ENCODE measurements at regions not wholly inside any gene's neighbourhood (a gene's known extent, or its start where the extent isn't known, plus 50 kb on each side); places are given as distances from the start of the nearest gene placed in this dataset.
A peak's percentile ranks its signal among the peaks of the same experiment; 100 is the strongest.
"Not testable (repeated sequence)": the region's sequence is repeated elsewhere in the genome, so short reads cannot be mapped to it uniquely, and the experiment has no call there.

DNA sequence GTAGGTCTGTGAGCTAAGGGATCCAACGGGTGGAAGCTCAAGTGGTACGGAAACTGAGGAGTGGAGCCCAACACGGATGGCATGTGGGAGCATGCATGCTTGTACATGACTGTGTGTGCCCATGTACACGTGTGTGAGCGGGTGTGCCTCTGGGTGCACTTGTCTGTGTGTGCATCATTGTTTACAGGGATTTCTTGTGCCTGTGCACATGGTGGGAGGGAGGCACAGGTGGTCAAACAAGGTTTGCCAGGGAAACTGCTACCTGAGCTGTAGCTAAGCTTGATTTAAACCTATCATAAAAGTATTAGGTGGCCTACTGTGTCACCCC lies 122.5 kb upstream of the MAMLD1 start:
- DNase-seq, result no peak

- no peak for DNase-seq
Observed at GRCh38 chrX:150253959-150254620, 109.0 kb upstream of the MAMLD1 start.

DNA sequence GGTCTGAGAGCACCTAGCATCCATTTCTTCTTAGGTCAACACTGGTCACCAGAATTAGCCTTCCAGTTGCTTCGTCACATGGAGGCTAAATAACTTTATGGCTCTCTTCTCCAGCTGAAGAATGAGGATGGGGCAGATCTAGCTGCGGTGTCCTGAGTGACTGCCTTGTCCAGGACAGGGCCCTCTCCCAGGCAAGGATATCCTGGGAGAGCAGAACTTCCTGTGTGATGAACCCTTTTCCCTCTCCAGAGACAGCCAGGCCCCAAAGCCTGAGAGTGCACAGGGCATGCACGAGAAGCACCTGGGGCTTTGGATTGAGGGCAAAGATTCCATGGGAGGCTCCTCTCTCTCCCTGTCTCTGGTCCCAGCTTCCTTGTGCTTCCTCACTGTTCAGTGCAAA lies 108.2 kb upstream of the MAMLD1 start:
- DNase-seq, result no peak

DNA sequence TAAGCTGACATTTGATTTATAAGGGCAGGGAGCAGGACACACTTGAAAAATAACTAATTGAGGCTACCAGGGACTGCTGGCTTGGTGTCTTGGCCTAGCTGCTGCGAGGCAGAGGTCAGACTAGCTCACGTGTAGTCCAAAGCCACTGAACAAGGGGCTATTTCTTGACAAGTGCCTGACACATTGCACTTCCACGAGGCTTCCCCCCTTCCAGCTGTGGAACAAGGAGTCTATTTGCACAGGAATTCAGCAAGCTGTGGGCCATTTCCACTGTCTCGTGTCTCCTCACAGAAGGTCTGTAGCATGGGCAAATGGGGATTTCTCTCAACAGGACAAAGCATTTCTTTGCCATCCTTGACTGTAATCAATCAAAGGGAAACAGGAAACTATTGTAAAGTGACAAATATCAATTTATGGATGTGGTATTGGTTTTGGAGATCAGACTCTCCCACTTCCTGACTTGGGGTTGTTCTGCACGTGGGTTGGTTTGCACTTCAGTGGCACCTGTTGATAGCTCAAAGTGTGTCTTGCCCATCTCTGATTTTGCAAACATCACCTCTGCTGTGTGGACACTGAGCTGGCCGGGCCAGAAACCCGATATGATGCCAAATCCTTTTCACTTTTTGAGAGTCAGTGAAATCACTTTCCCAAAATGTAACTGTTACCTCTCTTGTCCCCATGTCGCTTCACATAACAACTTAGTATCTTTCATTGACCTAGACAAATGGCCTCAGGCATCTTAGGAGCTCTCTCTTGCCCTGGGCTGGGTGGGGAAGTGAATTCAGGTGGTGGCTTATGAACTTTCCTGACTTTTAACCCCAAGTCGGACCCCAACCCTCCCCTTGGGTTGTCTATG lies 107.4 kb upstream of the MAMLD1 start:
- no peak for DNase-seq

DNA sequence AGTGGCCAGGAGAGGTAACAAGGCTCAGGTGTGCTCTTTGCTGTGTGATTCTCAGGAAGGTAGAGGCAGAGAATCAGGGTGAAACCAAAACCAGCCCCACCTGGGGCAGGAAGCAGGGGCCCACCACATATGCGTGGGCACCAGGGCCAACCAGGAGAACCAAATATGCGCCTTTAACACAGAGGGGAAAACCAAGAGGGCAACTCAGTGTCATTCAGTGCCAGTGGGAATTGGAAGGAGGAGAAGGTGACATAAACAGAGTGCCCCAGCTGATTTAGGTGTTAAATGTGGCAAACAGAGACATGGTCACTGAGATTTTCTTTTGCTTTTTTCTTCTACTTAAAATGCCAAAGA lies 106.8 kb upstream of the MAMLD1 start:
- no peak for DNase-seq

DNA sequence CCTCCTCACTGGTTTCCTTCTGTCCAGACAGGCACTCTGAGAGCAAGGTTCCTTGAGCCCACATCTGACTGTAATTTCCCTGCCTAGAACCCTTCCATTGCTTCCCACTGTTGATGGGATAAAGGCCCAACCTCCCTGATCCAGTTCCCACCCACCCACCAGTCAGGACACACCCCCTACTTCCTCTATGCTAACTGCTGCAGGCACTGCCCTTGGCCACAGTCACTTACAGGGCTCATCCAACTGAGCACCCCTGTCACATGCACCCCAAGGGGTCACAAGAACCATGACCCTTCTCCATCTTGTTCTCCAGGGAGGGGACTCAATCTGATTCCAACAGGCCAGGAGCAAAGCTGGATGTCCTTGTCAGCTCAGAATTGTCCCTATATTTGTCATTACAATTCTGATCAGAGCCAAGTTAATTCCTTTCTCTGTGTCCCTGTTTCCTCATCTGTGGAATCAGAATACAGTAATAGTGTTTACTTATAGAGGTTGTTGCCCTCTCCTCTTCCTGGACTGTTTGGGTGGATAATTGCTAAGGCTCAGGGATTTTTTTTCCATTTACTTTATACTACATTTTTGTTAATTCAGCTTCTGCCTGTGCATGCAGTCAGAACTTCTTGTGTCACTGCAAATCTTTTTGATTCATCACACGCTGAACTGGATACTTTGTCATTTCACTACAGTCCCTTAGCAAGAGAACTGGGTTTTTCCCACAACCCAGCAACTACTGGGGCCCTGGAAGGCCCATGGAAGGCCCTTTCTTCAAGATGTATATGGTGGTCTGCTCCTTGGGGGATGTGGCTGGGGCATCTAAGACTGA lies 105.6 kb upstream of the MAMLD1 start:
- no peak for DNase-seq

DNA sequence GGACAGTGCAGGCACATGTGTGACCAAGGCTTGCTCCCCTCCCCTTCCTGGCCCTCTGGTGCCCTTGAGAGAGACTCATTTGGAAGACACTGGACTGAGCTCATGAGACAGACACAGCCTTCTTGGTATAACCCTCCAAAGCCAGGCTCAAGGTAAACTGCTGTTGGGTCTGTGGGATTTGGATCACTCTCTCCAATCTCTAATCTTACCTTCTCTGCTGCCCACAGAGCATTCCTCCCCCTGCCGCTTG lies 105.0 kb upstream of the MAMLD1 start:
- no peak for DNase-seq

GRCh38 chrX:150258463-150259430 lies 104.4 kb upstream of the MAMLD1 start:
- DNase-seq, result peak; percentile 34

- DNase-seq, result no peak
Observed at GRCh38 chrX:150262456-150262855, 100.7 kb upstream of the MAMLD1 start.

- DNase-seq, result no peak
Observed at GRCh38 chrX:150268839-150269355, 94.2 kb upstream of the MAMLD1 start.

- DNase-seq, result no peak
Observed at GRCh38 chrX:150269605-150270254, 93.4 kb upstream of the MAMLD1 start.

DNA sequence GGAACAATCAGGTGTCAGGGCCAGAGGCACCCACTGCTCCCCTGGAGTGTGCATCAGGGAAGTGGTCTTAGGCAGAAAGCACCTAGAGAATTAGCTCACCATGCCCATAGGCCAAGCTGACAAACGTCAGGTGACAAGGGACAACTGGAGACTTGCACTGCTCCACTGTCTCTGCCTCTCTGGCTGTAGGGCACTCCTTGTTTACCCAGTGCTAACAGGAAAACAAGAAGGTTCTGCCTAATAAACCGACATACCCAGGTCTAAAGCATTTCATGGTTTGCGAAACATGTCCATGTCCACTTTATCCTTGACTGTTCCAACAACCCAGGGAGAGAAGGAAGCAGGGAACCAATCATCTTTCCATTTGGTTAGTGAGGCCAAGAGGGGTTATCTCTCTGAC lies 92.5 kb upstream of the MAMLD1 start:
- no peak for DNase-seq

DNA sequence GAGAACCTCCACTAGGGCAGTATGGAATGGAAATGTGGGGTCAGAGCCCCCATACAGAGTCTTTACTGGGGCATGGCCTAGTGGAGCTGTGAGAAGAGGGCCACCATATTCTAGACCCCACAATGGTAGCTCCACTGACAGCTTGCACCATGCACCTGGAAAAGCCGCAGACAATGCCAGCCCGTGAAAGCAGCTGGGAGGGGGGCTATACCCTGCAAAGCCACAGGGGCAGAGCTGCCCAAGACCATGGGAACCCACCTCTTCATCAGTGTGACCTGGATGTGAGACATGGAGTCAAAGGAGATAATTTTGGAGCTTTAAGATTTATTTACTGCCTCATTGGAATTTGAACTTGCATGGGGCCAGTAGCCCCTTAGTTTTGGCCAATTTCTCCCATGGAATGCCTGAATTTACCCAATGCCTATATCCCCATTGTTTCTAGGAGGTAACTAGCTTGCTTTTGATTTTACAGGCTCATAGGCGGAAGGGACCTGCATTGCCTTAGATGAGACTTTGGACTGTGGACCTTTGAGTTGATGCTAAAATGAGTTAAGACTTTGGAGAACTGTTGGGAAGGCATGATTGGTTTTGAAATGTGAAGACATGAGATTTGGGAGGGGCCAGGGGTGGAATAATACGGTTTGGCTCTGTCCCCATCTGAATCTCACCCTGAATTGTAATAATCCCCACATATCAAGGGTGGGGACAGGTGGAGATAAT lies 89.4 kb upstream of the MAMLD1 start:
- DNase-seq, result not testable (repeated sequence)

- DNase-seq, result no peak
Observed at GRCh38 chrX:150282953-150283352, 80.2 kb upstream of the MAMLD1 start.

- DNase-seq, result no peak
Observed at GRCh38 chrX:150291014-150291413, 72.1 kb upstream of the MAMLD1 start.

DNA sequence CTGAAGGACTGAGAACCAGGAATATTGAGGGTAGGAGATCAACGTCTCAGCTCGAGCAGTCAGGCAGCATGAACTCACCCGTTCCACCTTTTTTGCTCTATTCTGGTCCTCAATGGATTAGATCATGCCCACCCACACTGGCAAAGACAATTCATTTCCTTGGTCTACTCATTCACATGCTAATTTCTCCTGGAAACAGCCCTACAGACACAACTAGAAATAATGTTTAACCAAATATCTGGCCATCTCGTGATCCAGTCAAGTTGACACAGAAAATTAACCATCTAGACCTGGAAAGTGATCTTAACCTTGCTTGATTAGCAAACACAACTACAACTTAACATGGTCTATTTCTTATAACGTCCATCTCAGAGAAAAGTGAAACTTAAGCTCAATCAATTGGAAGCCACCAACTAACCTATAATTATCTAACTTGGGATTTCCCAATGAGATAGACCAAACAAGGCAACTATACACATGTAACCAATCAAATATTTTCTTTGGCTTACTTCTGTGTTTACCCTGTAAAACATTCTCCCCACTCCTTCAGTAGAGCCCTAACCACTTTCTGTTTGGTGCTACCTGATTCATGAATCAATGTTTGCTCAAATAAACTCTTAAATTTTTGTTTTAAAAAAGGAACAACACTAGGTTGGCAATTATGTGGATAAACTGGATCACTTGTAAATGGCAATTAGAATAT lies 69.7 kb upstream of the MAMLD1 start:
- no peak for DNase-seq

DNA sequence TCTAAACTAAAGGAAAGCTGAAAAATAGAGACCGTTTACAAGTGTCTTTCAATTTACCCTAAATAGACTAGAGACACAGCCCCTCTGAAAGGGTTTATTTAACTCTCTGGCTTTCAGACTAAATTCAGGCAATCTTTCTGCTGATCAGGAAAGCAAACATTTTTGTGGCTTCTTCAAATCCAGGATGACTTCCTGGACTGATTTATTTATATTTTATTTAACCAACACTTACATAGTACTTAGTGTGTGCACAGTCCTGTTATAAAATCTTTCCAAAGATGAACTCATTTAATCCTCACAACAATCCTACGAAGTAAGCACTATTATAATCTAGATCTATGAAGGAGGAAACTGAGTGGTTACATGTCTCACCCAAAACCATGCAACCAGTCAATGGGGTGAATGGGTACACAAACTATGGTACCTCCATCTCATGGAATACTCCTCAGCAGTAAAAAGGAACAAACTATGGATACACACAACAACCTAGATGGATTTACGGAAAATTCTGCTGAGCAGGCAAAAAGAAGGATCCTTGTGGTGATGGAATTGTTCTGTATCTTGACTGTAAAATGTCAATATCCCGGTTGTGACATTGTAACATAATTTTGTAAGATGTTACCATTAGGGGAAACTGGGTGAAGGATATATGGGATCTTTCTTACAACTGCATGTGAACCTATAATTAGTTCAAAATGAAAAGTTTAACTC lies 64.1 kb upstream of the MAMLD1 start:
- peak; percentile 20 for DNase-seq

DNA sequence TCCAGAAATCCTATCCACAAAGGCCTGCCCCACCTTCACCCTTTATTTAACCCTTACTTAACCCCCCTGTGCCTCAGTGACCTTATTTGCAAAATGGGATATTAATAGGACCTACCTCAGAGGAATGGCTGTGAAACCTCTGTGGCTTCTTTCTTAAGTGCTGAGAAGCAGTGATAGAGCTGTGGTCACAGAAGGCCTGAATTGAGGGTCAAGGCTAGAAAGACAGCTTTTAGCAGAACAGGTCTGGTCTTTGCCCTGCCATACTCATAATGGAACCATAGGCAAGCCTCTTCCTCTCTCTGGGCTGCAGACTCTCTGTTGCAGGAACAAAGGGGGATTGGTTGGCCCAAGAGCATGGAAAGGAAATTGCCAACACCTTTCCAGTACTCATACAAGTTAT lies 63.5 kb upstream of the MAMLD1 start:
- no peak for DNase-seq

- DNase-seq, result no peak
Observed at GRCh38 chrX:150303386-150304097, 59.6 kb upstream of the MAMLD1 start.
